NCI-H2196 treated with DMSO at 0.1 percent for 48 hours (cell line): ENCODE measurements at regions not wholly inside any gene's neighbourhood (a gene's known extent, or its start where the extent isn't known, plus 50 kb on each side); places are given as distances from the start of the nearest gene placed in this dataset.

Experiments
- DNase-seq: peaks from one replicate; lab custom pipeline; 2025; ENCODE audit not compliant: unreplicated experiment; lab: John Stamatoyannopoulos, UW

- DNase-seq: no peak
Measured at GRCh38 chr4:24070117-24070516, 180.3 kb upstream of the PPARGC1A start.

DNA sequence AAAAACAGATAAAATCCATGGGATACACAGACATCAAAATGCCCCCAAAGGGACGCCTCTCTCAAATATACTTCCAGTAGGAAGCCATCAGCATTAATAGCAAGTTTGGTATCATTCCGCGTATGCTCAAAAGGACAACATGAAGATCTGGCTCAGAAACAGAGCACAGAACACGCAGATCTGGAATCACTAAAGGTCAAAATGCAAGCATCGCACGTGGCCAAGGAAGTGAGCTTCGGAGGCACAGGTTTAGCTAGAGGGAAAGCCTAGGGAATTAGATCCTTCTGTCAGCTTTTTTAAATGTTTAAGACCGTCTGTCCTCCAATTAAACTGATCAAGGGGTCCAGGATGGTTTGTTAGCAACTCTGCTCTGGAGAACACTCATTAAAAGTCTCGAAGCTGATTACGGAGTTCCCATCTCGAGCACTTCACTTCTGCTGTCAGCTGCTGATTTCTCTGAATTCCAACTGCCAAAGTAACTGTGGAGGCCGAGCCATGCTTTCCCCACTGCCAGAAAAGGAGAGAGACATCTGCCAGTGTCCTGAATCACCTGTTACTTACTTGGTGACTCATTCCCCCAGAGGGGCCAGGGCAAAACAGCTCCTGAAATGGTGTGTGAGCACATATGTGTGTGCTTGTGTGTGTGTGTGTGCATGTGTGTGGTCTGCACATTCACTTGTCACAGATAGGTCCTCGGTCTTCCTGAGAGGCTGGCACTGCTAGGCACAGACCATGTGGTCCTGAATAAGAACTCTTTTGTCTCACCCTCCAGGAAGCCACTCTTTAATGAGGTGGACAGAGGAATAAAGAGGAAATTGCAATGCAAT, 177.7 kb upstream of the PPARGC1A start:
- DNase-seq: peak; percentile 57

DNA sequence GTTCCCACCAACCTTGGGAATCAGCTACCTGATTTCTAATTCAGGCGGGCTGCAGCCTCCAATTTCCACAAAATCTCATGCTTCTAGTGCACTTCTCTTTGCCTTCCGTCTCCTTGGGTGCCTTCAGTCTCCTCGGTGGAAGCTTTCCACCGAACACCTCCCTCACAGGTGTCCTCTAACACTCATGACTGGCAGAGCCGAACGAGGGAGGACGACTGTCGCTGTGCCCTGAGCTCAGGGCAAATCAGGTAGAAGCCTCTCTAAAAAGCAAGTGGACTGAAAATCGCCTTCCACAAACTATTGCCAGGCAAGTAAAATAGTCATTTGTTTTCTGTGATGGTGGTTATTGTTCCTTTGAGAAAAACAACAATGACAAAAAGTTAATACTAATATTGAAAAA, 176.1 kb upstream of the PPARGC1A start:
- no peak for DNase-seq

DNA sequence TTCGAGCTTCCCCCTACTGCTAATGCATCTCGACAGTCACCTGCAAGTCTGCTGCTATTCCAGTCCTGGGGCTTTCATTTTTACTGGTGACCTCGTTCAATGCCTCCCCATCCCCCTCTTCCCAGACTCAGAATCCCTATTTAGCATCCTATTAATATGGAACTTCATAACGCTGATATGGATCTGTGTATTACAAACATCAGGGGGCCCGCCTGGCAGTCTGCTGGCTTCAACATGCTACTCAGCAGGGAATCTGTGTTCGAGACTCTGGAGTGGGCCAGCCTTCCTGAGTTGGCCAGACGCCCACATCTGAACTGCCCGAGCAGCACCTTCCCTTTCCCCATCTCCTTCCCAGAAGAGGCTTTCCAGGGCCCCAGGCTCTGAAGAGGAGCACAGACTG, 173.9 kb upstream of the PPARGC1A start:
- DNase-seq: no peak

GRCh38 chr4:24060932-24061331, 171.1 kb upstream of the PPARGC1A start:
- no peak for DNase-seq

- DNase-seq: no peak
Measured at GRCh38 chr4:24059839-24060238, 170.0 kb upstream of the PPARGC1A start.

DNA sequence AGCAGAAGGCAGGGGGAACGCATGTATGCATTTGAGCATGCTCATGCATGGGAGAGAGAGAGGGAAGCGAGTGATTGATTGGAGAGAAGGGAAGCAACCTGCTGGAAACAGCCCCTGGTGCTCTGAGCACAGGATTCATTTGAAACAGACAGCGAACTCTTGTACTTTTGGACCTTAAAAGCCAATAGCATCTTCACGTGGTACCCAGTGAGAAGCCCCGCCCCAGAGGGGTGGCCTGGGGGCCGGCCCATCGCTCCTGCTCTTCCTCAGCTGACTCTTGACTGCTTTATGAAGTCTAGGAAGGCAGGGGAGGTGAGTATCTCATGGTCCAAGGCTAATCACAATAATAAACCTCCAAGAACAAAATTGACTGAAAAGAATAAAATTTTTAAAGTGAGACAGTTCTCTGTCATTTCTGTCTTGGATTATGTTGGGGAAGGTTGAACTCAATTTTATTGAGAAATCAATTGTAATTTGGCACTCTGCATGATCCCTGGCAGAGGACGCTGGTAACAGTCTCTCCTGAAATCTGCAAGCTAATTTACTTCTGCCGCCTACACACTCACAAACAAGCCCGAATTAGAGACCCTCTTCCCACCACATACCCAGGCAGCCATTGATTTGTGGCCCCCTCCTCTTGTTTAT, 168.2 kb upstream of the PPARGC1A start:
- DNase-seq: no peak

DNA sequence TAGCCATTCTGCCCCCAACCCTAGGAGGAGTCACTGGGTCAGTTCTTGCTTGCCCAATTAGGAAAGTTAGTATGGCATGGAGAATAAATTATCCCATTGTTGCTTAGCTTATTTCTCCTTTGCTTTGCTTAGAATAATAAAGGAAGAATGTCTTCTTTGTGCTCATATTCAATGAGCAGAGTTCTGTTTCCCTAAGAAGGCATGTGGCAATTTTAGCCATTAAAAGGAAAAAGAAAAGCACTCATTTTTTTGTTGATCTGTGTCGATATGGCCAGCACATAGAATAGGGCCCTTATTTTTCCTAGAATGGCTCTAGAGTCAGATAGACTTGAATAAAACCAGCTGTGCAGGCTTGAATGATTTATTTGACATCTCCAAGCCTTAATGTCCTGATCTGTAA, 166.4 kb upstream of the PPARGC1A start:
- no peak for DNase-seq

DNA sequence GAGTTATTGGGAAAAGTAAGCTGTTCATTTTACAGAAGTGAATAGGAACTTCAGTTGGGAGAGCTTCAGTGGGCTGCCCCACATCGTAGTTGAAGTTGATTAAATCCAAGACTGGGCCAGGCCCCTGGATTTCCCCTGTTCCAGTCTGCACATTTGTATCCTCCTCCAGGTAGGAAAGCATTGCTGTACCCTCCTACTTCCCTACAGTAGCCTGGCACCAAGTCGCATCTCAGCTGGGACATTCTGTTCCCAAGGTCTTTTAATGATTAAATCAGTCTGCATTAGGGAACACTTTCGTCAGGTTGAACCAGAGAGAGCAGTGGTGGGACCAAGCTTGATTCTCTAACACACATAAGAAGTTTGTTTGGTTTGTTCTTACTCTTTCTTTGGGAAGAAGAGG, 165.8 kb upstream of the PPARGC1A start:
- DNase-seq: no peak

GRCh38 chr4:24054910-24055309, 165.1 kb upstream of the PPARGC1A start:
- DNase-seq: no peak

GRCh38 chr4:24053934-24054333, 164.1 kb upstream of the PPARGC1A start:
- DNase-seq: no peak

DNA sequence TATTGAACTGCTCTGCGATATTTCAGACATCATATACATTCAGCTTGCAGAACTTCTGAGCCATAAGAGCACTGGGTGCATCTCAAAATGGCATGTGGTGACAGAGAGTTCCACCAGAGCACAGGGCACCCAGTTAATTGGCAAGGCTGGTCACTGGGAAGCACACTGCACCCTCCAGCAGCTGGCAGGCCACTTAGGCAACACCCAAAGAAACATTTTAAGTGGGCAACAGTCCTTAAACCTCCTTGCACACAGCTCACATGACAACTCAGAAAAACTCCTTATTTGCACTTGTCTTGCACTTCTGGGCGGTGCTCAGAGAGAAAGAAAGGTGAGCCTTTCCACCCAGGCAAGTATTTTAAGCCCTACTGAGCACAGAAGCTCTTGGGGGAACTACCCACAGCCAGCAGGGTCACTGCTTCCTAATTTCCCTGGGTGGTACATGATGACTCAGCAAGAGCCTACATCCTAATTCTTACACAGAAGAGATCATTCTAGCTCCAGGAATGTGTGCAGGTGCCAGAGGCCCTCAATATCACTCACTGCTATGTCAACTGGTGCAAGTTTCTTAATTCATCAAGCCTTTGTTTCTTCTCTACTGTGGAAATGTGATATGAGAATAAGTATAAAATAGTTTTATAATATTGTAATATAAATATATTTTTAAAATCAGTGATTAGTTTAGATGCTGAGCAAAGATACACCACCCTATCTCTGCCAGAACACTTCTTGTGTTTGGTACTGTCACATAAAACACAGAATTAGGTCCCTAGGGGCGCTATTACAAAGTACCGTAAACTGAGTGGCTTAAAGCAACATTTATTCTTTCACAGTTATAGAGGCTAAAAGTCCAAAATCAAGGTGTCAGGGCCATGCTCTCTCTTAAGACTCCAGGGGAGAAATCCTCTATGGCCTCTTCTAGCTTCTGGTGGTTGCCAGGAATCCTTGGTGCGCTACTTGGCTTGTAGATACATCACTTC, 155.1 kb upstream of the PPARGC1A start:
- no peak for DNase-seq

GRCh38 chr4:24042094-24042493, 152.2 kb upstream of the PPARGC1A start:
- no peak for DNase-seq

GRCh38 chr4:24040811-24041210, 151.0 kb upstream of the PPARGC1A start:
- DNase-seq: no peak

DNA sequence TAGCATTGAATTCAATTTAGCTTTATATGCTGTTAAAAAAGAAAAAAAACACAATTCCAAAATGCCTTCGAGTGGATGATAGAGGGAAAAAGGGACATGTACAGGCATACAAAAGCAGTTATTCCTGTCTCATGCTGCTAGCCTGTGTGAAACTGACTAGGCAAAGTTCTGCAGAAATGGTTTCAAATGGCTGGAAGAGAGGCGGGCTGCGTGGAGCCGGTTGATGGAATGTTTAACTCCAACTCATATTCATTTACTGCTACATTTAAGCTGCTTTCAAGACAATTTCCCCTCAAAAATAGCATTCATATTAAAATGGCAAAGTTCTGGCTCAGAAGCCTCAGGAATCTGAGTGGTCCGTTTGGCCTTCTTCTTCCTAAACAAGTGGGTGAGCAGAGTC, 143.8 kb upstream of the PPARGC1A start:
- no peak for DNase-seq

GRCh38 chr4:24032371-24032989, 142.6 kb upstream of the PPARGC1A start:
- no peak for DNase-seq

DNA sequence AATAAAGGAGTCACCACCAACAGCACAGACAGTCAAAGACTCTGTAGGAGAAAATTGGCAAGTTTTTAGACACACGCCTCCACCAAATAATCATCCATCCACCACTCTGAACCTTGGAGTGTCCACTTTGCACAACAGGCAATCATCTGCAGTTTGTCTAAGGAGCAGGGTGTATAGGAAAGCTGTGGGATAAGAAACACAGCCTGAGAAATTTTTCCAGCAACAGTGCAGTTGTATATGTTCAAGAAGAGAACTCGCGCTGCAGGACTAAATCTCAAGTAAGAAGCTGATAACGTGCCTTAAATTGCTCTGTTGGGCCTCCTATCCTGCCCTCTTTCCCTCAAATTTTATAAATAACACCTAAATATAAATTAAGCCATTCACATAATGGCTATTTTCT, 136.7 kb upstream of the PPARGC1A start:
- no peak for DNase-seq

DNA sequence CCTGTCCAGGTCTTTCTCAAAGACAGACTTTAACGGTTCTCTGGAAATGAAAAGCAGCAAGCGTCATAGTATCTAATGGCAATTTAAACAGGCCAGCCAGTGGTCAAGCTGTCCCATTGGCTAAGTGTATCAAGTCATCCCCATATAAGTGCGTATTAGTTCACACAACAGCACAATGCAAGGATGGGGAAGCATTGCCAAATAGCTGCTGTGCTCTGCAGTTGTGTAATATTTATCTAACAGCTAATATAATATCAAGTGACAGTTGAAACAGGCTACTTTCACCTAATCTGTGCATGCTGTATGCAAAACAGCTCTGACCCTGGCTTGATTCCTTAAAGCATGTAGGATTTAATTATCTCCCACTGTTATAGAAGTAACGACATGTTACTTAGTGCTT, 134.8 kb upstream of the PPARGC1A start:
- DNase-seq: no peak

GRCh38 chr4:24024157-24024556, 134.3 kb upstream of the PPARGC1A start:
- no peak for DNase-seq

DNA sequence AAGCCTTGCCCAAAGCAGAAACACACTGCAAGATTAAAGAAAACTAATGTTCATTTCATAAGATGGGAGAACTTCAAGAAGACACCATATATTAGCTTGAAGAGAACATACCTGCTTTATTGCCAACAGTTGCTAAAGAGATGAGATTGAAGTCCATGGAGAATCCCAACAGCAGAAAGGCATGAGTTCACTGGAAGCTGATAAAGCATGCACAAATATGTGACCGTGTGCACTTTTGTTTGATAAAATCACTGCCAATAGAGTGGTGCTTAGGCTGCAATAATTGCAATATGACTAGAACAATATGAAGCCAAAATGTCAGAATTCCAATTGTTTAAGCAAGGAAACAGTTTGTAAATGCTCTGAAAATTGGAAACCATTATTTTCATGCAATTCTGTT, 125.9 kb upstream of the PPARGC1A start:
- no peak for DNase-seq
